Endodermal cell (in vitro differentiated cells): ENCODE measurements at regions not wholly inside any gene's neighbourhood (a gene's known extent, or its start where the extent isn't known, plus 50 kb on each side); places are given as distances from the start of the nearest gene placed in this dataset.

Source experiments
- DNase-seq: peaks from one replicate; pipeline ENCODE4 v3.0.0-alpha.2; 2017
- H3K27ac ChIP-seq: 2 replicates; pipeline ENCODE4 v1.5.1; 2013; ENCODE audit warnings: mild to moderate bottlenecking, low read depth, low read length, moderate library complexity
- H3K27me3 ChIP-seq: 2 replicates; pipeline ENCODE4 v1.6.1; 2013; ENCODE audit warnings: mild to moderate bottlenecking, low read length, moderate library complexity; ENCODE audit not compliant: insufficient read depth, control insufficient read depth, poor library complexity, severe bottlenecking
- H3K36me3 ChIP-seq: 2 replicates; pipeline ENCODE4 v1.7.0; 2013; ENCODE audit warnings: mild to moderate bottlenecking, low read length, moderate library complexity; ENCODE audit not compliant: control insufficient read depth, insufficient read depth
- H3K4me1 ChIP-seq: one replicate; pipeline ENCODE4 v1.7.0; 2013; ENCODE audit warnings: low read length; ENCODE audit not compliant: control insufficient read depth, insufficient read depth
- H3K4me3 ChIP-seq: 2 replicates; pipeline ENCODE4 v1.5.1; 2013; ENCODE audit warnings: mild to moderate bottlenecking, low read length, moderate library complexity
- H3K9ac ChIP-seq: 2 replicates; pipeline ENCODE4 v1.6.1; 2013; ENCODE audit warnings: mild to moderate bottlenecking, low read length, moderate library complexity; ENCODE audit not compliant: poor library complexity, severe bottlenecking; ENCODE audit errors: extremely low read depth
- H3K9me3 ChIP-seq: 2 replicates; pipeline ENCODE4 v1.6.1; 2013; ENCODE audit warnings: mild to moderate bottlenecking, low read length, moderate library complexity; ENCODE audit not compliant: control insufficient read depth
- H3K27ac Mint-ChIP-seq: 2 replicates; pipeline ENCODE4 v1.8.0; 2020; ENCODE audit warnings: mixed read lengths
- H3K27me3 Mint-ChIP-seq: 2 replicates; pipeline ENCODE4 v1.8.0; 2021; ENCODE audit warnings: mild to moderate bottlenecking, mixed read lengths; ENCODE audit not compliant: insufficient read depth
- H3K36me3 Mint-ChIP-seq: 2 replicates; pipeline ENCODE4 v1.8.0; 2020; ENCODE audit warnings: low read depth, mixed read lengths
- H3K4me1 Mint-ChIP-seq: 2 replicates; pipeline ENCODE4 v1.8.0; 2020; ENCODE audit warnings: mixed read lengths
- H3K4me3 Mint-ChIP-seq: 2 replicates; pipeline ENCODE4 v1.8.0; 2020; ENCODE audit warnings: mild to moderate bottlenecking, moderate library complexity, mixed read lengths
- H3K9me3 Mint-ChIP-seq: 2 replicates; pipeline ENCODE4 v1.8.0; 2020; ENCODE audit warnings: mild to moderate bottlenecking, mixed read lengths
- CTCF ChIP-seq: fragments of 200-600 bp; sonication (generic); conservative IDR thresholded peaks from 2 replicates; pipeline ENCODE4 v1.5.0; 2021; ENCODE audit warnings: antibody characterized with exemption, mild to moderate bottlenecking
- WGBS, 2 experiments: methylation state at CpG; one replicate each; pipeline versions ENCODE4 v1.1.5 to v1.1.7; 2013; ENCODE audit warnings: missing lambda C conversion rate in 2 of 2, mixed read lengths in 1 of 2; ENCODE audit not compliant: insufficient coverage in 1 of 2, insufficient read length in 1 of 2; 5-methylcytosine and 5-hydroxymethylcytosine counted together

GRCh38 chr9:26604076-26604662 is 288.4 kb downstream of the CAAP1 start:
- peak overlapping the region; percentile 54 for H3K4me3 ChIP-seq
- H3K27me3 ChIP-seq = no peaks in the 10 kb centered on the region
- WGBS, 2 experiments = 87 to 94% methylated on average over 4 of the region's 4 CpGs
- no peaks in the 10 kb centered on the region for H3K36me3 Mint-ChIP-seq
- H3K27me3 Mint-ChIP-seq = no peaks in the 10 kb centered on the region
- TF ChIP-seq CTCF = no peak
- DNase-seq = no peak
- H3K36me3 ChIP-seq = no peaks in the 10 kb centered on the region
- peaks cover 14% of the 10 kb centered on the region for H3K4me1 ChIP-seq
- no peaks in the 10 kb centered on the region for H3K9me3 ChIP-seq
- peaks cover 19% of the 10 kb centered on the region for H3K4me1 Mint-ChIP-seq
- no peak overlapping the region for H3K9ac ChIP-seq
- no peak overlapping the region for H3K27ac ChIP-seq
- H3K9me3 Mint-ChIP-seq = no peaks in the 10 kb centered on the region
- H3K27ac Mint-ChIP-seq = no peak overlapping the region
- H3K4me3 Mint-ChIP-seq = no peak overlapping the region

- Mint-ChIP-seq H3K27me3 (no peaks in the 10 kb centered on the region), H3K9me3 (no peaks in the 10 kb centered on the region), H3K27ac (no peak overlapping the region), H3K4me1 (peaks cover 19% of the 10 kb centered on the region), H3K36me3 (no peaks in the 10 kb centered on the region), H3K4me3 (no peak overlapping the region)
- H3K9me3 ChIP-seq = no peaks in the 10 kb centered on the region
- H3K27ac ChIP-seq = no peak overlapping the region
- peaks cover 14% of the 10 kb centered on the region for H3K4me1 ChIP-seq
- no peaks in the 10 kb centered on the region for H3K27me3 ChIP-seq
- TF ChIP-seq CTCF = no peak
- H3K9ac ChIP-seq = no peak overlapping the region
- DNase-seq = no peak
- peak overlapping the region; percentile 54 for H3K4me3 ChIP-seq
- H3K36me3 ChIP-seq = no peaks in the 10 kb centered on the region
These were observed 289.0 kb downstream of the CAAP1 start for GRCh38 chr9:26603617-26604016.

- Mint-ChIP-seq H3K9me3 (peaks cover under 1% of the 10 kb centered on the region), H3K27me3 (no peaks in the 10 kb centered on the region), H3K4me3 (no peak overlapping the region), H3K27ac (no peak overlapping the region), H3K4me1 (no peaks in the 10 kb centered on the region), H3K36me3 (no peaks in the 10 kb centered on the region)
- peaks cover under 1% of the 10 kb centered on the region for H3K9me3 ChIP-seq
- no peaks in the 10 kb centered on the region for H3K36me3 ChIP-seq
- no peaks in the 10 kb centered on the region for H3K4me1 ChIP-seq
- no peak overlapping the region for H3K4me3 ChIP-seq
- H3K27ac ChIP-seq = no peak overlapping the region
- H3K9ac ChIP-seq = no peak overlapping the region
- DNase-seq = no peak
- 81 to 91% methylated on average over 3 to 5 of the region's 5 CpGs for WGBS, 2 experiments
- no peaks in the 10 kb centered on the region for H3K27me3 ChIP-seq
- TF ChIP-seq CTCF = no peak
These were observed 295.0 kb downstream of the CAAP1 start for GRCh38 chr9:26597542-26598149.
